GM18870 (cell line): ENCODE measurements at regions not wholly inside any gene's neighbourhood (a gene's known extent, or its start where the extent isn't known, plus 50 kb on each side); places are given as distances from the start of the nearest gene placed in this dataset.
"Not testable (repeated sequence)": the region's sequence is repeated elsewhere in the genome, so short reads cannot be mapped to it uniquely, and the experiment has no call there.

Experiments
- ATAC-seq: cut with Tn5 transposase; IDR thresholded peaks from one replicate; pipeline ENCODE4 v1.9.1; 2021; ENCODE audit warnings: moderate library complexity; ENCODE audit not compliant: unreplicated experiment

DNA sequence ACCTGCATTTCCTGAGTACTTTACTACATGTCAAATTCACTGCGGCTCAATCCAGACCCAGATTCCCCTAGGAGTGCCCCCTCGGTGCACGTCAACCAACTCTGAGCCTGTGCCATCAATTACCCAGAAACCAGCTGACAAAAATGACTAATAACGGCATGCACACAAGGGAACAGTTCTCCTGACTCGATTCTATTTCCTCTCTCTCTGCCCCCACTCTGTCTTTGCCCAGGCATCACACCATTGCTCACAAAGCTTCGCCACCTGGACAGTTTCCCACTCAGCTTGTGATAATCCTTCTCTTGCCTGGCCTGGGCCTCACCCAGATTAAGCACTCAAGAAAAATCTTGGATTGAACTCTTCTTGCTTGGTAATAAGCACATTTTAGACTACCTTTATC lies 115.3 kb upstream of the NDUFV2 start:
- no peak for ATAC-seq

DNA sequence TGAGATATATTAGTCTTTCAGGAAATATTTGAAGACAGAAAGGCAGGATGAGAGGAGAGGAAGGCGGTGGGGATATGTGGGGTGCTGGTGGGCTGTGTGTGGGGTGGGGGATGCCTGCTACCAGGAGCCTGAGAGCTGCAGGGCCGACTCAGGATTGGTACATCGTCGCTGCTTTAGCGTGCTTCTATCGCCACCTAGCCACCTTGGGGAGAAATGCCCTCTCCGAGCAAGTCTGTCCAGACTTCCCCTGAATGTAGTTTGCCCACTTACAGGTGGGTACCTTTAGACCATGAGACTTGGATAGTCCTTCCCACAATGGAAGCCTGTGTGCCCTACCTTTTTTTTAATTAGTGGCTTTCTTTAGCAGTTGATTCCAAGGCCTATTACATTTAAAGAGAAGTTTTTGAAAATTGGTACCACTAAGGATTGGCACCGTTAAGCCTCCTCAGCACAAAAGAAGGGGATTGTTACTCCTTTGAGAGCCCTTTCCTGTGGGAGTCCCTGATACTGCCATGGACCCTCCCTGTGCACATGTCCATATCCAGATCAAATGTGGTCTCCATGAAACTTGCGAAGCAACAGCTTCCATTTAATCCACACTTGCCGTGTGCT lies 114.1 kb upstream of the NDUFV2 start:
- no peak for ATAC-seq

DNA sequence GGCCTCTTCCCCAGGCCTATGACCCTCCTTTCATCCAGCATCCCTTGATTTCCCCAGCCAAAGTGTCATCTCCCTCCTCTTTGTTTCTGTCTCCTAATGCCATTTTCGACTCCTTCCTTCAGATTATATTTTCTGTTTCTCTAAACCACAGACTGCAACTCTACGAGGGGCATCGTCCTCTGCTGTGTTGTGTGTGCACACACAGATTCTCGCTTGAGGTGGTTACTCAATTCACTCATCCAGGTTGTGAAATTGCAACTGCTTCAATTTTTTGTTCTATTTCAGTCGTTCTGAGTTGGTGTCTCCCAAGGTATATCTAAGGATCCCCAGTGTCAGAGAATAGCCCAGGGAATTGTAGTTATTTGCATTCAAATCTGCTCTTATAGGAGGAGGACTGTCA lies 113.5 kb upstream of the NDUFV2 start:
- ATAC-seq = no peak

DNA sequence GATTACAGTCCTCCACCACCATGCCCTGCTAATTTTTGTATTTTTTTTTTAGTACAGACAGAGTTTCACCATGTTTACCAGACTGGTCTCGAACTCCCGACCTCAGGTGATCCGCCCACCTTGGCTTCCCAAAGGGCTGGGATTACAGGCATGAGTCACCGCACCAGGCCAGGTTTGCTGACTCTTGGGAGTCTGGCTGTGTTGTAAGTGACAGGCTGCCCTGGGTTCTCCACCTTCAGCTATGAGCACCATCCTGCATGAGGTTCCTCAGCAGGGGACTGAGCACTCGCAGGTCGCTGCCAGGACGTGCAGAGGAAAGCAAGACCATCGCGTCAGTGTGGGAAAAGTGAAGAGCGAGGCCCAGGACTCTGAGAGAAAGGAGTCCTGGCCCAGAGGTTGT lies 112.6 kb upstream of the NDUFV2 start:
- ATAC-seq = no peak

DNA sequence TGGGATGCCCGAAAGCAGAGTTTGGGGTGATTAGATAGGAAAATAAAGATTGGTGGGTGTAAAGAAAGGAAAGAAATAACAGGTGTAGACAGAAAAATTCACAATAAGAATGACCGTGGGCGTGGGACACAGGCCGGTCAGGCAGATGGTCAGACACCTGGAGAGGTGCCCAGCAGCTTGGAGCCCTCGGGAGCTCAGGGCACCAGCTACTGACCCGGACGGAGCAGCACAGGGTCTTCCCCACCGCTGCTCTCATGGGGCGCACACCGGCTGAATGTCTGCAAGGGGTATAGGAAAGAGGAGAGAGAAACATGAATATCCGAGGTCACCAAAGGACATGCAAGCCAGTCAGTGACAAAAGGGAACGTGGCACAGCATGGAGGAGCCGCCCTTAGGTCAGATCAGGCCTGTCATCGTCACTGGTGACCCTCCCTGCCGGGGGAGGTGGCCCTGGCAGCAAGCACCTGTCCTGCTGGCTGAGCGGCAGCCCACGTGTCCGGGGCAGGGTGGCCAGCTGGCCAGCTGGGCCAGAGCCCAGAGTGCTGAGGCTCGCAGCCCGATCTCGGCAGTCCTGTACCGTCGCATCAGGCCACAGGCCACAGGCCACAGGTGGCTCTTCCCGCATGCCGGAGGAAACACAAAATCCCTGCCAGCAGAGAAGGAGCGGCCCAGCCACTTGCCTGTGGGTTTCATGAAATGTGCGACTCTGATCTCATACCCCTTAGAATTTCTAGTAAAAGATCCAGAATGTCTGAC lies 112.0 kb upstream of the NDUFV2 start:
- ATAC-seq = no peak

DNA sequence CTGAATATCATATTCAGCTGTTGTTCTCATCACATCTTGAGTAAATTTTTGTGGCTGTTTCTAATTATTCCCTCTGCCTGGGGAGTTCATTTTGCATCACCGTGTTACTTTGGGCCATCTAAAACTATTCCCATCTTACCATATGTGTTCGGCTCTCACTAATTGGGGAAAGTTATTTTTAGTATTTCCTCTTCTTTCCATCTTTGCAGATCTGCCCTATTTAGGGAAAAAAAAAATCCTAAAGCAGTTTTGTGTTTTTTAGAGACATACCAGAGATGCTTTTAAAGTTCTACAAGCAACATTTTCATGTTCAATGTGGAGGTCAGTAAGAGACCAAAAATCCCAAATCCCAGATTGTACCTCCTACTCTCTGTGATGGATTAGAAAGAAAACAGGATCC lies 111.3 kb upstream of the NDUFV2 start:
- ATAC-seq = no peak

DNA sequence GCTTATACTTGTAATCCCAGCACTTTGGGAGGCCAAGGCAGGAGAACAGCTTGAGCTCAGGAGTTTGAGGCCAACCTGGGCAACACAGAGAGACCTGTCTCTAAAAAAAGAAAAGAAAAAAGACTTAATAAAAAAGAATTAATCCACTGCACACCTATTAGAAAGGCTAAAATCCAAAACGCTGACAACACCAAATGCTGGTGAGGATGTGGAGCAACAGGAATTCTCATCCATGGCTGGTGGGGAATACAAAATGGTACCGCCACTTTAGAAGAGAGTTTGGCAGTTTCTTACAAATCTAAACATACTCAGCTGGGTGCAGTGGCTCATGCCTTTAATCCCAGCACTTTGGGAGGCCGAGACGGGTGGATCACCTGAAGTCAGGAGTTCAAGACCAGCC lies 110.0 kb upstream of the NDUFV2 start:
- ATAC-seq = not testable (repeated sequence)

DNA sequence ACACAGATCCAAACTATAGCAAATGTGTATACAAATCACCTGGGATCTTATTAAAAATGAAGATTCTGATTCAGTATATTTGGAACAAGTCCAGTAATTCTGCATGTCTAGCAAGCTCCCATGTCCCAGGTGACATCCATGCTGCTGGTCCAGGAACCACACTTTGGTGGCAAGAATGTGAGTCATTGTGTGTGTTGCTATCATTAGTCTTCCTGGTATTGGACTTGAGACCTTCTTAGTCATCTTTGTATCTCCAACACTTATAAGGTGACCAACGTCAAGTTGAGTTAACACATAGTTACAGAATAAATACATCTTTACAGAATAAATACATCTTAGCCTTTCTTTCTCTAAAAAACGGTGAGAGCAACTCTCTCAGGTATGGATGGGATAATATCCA lies 107.9 kb upstream of the NDUFV2 start:
- ATAC-seq = no peak

DNA sequence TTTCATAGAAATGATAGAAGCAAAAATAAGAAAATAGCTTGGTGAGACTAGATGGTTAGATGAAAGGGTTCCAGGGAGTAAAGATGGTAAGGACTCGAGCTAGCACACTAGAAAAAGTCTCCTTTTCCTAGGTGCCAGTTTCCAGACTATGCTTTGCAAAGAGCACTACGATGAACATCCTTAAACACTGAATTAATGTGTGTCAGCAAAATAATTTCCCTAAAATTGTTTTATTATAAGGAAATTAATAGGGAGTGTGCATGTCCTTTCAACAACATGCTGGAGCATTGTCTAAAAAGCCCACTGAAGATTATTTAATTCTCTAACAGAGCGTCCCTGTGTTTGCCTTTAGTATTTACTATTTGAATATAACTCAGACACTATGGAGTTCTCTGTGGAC lies 107.4 kb upstream of the NDUFV2 start:
- ATAC-seq = no peak

DNA sequence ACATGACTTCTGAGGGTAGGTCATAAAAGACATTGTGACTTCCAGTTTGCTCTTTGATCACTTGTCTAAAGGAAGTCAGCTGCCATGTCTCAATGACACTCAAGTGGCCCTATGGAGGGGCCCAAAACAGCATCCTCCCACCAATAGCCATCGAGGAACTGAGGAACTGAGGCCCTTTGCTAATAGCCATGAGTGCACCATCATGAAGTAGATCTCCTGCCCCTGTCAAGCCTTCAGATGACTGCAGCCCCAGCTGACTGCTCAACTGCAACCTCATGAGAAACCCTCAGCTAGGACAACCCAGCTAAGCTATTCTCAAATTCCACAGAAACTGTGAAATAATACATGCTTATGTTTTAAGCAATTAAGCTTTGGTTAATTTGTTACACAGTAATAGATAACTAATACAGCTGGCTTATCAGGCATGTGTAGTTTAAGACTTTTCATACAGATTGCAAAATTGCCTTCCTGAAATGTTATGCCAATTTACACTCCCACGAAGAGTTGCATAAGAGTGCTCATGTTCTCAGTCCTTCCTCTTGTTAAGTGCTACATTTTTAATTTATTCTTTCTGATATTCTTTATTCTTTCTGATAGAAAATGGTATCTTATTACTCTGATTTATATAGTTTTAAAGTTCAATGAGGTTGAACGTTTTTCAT lies 105.6 kb upstream of the NDUFV2 start:
- no peak for ATAC-seq

DNA sequence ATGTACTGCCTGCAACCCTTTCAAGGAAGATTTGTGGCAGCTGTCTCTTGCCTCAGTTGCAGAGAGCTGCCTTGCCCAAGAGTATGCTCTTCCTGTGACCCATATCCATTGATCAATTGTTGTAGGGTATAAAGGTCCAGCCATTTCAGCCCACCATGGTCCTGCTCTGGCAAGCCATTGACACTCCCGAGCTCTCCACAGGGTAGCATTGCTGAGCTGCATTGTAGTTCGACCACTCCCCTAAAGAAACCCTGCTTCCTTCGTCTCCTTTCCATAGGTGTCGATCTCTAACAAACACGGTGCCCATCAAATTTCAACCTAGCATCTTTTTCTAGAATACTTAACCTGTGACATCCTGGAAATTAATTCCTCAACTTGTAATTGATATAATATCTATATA lies 104.9 kb upstream of the NDUFV2 start:
- ATAC-seq = no peak

DNA sequence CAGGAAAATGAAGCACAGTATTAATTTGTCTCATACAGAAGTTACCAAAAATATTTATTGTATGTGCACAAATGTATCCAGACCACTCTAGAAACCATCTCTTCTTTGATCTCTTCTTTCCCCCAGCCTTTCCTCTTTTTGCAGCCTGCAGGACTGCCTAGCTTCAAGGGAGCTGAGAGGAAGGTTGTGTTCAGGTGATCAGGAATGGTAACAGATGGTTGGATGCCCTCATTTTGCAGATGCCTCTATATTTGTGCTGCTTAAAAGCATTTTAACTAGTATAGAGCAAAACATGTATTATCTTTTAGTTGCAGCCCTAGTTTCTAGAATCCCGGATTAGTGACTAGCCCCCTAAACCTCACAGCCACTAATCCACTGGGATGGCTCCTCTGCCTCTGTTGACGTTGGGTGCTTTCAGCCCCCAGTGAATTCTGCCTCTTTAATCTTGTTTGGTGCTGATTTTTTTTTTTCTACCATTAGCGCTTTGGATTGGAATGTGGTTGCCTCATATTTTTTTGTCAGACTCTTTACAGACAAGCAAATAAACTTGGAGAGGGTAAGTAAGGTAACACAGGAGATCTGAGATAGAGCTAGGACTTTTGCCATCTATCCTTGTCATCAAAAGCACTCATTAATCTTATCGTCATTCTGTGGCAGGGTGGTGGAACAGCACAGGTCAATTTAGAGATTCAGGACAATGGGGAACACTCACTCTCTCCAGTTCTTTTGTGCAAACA lies 103.8 kb upstream of the NDUFV2 start:
- ATAC-seq = no peak

DNA sequence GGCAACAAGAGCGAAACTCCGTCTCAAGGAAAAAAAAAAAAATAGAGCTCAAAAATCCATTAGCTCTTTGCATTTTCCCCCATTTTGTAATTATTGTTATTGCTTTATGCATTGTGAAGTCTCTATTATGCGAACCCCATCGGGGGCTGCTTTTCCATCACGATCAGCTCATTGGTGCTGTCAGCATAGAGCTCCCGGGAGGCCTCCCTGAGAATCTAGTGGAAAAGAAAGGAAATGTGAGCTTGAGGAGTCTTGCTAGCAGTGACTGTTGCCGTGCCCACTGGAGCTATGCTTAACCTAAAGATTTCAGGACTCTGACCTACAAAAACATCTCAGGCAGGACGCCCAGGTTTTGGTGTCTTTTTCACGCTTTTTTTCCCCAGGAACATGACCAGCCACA lies 102.6 kb upstream of the NDUFV2 start:
- ATAC-seq = no peak

DNA sequence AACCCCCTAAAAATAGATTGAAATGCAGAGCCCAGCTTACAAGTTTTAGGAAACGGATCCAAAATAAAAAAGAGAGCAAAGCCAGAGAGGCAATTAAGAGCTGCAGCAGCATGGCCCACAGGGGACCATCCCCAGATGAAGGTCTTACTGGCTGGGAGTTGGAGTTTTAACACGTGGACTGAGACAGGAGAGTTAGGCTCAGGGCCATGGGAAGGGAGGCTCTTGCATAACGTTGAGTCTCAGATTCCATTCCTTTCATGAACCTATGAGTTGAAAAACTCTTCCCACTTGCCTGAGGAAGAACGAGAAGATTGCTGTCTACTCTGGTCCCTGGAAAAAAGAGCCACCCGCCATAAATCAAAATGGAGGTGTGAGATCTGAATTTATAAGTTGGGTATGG lies 101.8 kb upstream of the NDUFV2 start:
- no peak for ATAC-seq

DNA sequence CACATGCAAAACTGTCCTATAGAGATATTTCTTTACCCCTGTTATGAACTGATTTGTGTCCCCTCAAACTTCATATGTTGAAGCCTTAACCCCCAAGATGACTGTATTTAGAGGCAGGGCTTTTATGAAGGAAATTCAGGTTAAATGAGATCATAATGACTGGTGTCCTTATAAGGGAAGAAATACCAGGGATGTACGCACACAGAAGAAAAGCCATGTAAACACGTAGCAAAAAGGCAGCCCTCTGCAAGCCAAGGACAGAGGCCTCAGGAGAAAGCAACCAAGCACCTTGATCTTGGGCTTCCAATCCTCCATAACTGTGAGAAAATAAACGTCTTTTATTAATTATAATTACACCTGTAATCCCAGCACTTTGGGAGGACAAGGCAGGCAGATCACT lies 101.3 kb upstream of the NDUFV2 start:
- no peak for ATAC-seq

DNA sequence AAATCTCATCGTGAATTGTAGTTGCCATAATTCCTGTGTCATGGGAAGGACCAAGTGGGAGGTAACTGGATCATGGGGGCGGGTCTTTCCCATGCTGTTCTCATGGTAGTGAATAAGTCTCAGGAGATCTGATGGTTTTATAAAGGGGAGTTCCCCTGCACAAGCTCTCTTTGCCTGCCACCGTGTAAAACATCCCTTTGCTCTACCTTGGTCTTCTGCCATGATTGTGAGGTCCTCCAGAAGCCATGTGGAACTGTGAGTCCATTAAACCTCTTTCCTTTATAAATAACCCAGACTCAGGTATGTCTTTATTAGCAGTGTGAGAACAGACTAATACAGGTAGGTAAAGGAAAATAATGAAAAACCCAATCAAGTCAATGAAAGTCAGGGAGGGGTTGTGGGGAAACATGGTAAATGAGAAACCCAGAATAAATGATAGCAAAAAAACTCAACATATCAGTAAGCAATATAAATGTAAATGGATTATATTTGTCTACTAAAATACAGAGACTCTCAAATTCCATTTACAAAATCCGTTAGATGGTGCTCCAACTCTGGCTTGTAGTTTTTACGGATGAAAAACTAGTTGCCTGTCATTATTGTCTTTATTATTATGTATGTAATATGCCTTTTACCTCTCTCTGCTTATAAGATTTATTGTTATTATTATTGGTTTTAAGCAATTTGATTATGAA lies 98.9 kb upstream of the NDUFV2 start:
- no peak for ATAC-seq

DNA sequence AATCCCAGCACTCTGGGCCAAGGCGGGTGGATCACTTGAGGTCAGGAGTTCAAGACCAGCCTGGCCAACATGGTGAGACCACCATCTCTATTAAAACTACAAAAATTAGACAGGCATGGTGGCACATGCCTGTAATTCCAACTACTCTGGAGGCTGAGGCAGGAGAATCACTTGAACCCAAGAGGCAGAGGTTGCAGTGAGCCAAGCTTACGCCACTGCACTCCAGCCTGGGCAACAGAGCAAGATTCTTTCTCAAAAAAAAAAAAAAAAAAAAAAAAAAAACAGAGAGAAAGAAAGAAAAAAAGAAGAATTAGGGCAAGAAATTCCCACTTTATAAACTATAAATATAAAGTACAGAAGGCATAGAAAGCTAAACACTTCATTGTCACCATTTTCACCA lies 98.2 kb upstream of the NDUFV2 start:
- ATAC-seq = not testable (repeated sequence)

DNA sequence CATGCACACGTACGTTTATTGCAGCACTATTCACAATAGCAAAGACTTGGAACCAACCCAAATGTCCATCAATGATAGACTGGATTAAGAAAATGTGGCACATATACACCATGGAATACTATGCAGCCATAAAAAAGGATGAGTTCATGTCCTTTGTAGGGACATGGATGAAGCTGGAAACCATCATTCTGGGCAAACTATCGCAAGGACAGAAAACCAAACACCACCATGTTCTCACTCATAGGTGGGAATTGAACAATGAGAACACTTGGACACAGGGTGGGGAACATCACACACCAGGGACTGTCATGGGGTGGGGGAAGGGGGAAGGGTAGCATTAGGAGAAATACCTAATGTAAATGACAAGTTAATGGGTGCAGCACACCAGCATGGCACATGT lies 94.8 kb upstream of the NDUFV2 start:
- not testable (repeated sequence) for ATAC-seq

DNA sequence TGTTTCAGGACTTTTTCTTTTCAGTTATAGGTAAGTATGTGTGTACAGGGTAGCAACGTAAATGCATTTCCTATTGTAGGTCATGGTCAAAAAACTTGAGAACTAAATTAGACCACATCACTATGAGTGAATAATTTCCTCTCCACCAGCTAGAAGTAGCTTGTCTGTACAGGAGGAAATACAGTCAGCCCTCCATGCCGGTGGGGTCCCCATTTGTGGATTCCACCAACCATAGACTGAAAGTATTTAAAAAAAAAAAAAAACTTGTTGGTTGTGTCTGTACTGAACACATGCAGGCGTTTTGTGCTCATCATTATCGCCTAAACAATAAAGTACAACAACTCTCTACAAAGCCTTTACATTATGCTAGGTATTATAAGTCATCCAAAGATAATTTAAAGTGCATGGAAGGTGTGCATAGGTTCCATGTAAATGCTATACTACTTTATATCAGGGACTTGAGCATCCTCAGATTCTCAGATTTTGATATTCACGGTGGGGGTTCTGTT lies 94.2 kb upstream of the NDUFV2 start:
- no peak for ATAC-seq

DNA sequence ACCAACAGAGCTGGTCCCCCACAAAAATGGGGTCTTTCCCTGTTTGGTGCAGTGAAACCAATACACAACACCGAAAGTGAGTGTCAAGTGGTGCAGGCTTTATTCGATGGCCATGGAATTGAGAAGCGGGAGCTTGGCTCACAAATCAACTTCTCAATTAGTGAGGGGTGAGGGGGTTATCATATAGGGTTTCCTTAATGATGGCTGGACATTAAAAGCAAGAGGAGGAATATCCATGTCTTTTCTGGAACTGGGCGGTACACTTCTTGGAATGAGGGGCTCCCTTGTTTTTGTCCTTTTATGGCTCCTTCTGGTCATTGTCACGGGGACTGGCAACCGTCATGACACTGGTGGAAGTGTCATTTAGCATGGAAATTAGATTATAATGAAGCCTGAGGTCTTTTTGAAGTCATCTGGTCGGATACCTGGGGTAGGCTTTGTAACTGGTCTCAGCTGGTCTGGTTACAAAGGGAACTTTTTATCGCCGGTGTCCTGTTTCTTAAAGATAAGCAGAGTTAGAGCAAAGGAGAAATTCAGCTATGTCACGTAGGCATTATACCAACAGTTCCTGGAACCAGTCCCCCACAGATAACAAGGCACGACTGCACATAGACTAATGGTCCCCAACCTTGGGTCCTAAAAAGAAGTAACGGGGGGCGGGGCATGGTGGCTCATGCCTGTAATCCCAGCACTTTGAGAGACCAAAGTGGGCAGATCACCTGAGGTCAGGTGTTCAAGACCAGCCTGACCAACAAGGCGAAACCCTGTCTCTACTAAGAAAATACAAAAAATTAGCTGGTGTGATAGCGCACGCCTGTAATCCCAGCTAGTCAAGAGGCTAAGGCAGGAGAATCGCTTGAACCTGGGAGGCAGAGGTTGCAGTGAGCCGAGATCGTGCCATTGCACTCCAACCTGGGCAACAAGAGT lies 93.5 kb upstream of the NDUFV2 start:
- no peak for ATAC-seq
